ENCODE measurements at regions not wholly inside any gene's neighbourhood (a gene's known extent, or its start where the extent isn't known, plus 50 kb on each side); places are given as distances from the start of the nearest gene placed in this dataset.
"Not testable (repeated sequence)": the region's sequence is repeated elsewhere in the genome, so short reads cannot be mapped to it uniquely, and the experiment has no call there.

- Histone ChIP-seq H3K27me3 (ENCODE audit: insufficient read depth, low read depth, severe bottlenecking) (no peaks in the 10 kb centered on the region), H3K9me3 (ENCODE audit: severe bottlenecking) (no peaks in the 10 kb centered on the region), H3K27ac (no peak overlapping the region), H3K4me3 (ENCODE audit: low read depth, low read length) (no peak overlapping the region), H3K36me3 (no peaks in the 10 kb centered on the region)
- TF ChIP-seq CTCF (IDR thresholded peaks at IDR 0.05; ENCODE audit: low read depth, low read length) = no peak
- peak; percentile 10 for DNase-seq
Observed at GRCh38 chr16:86261379-86261778, 248.9 kb upstream of the FOXF1 start.

GRCh38 chr16:86267657-86268056 lies 242.7 kb upstream of the FOXF1 start:
- H3K4me3 ChIP-seq (ENCODE audit: low read depth, low read length); H3K27ac ChIP-seq: not testable (repeated sequence)

GRCh38 chr16:86270696-86271095 lies 239.6 kb upstream of the FOXF1 start:
- Histone ChIP-seq H3K27me3 (ENCODE audit: insufficient read depth, low read depth, severe bottlenecking) (no peaks in the 10 kb centered on the region), H3K36me3 (no peaks in the 10 kb centered on the region), H3K9me3 (ENCODE audit: severe bottlenecking) (no peaks in the 10 kb centered on the region), H3K4me3 (ENCODE audit: low read depth, low read length) (no peak overlapping the region), H3K27ac (no peak overlapping the region)
- no peak for DNase-seq
- no peak for TF ChIP-seq CTCF (IDR thresholded peaks at IDR 0.05; ENCODE audit: low read depth, low read length)

More at GRCh38 chr16:86267657-86268056, 242.7 kb upstream of the FOXF1 start:
- not testable (repeated sequence) for DNase-seq; H3K9me3 ChIP-seq (ENCODE audit: severe bottlenecking); H3K36me3 ChIP-seq; H3K27me3 ChIP-seq (ENCODE audit: insufficient read depth, low read depth, severe bottlenecking)

GRCh38 chr16:86272744-86273143 lies 237.6 kb upstream of the FOXF1 start:
- no peak for DNase-seq
- Histone ChIP-seq H3K4me3 (ENCODE audit: low read depth, low read length) (no peak overlapping the region), H3K9me3 (ENCODE audit: severe bottlenecking) (no peaks in the 10 kb centered on the region), H3K27me3 (ENCODE audit: insufficient read depth, low read depth, severe bottlenecking) (no peaks in the 10 kb centered on the region), H3K36me3 (no peaks in the 10 kb centered on the region), H3K27ac (no peak overlapping the region)
- TF ChIP-seq CTCF (IDR thresholded peaks at IDR 0.05; ENCODE audit: low read depth, low read length) = no peak

GRCh38 chr16:86277221-86277620 lies 233.1 kb upstream of the FOXF1 start:
- no peaks in the 10 kb centered on the region for H3K27me3 ChIP-seq (ENCODE audit: insufficient read depth, low read depth, severe bottlenecking)
- DNase-seq = no peak

GRCh38 chr16:86277859-86278258 lies 232.5 kb upstream of the FOXF1 start:
- not testable (repeated sequence) for H3K27ac ChIP-seq; H3K4me3 ChIP-seq (ENCODE audit: low read depth, low read length); H3K27me3 ChIP-seq (ENCODE audit: insufficient read depth, low read depth, severe bottlenecking); H3K9me3 ChIP-seq (ENCODE audit: severe bottlenecking); DNase-seq; H3K36me3 ChIP-seq

More at GRCh38 chr16:86277221-86277620, 233.1 kb upstream of the FOXF1 start:
- TF ChIP-seq CTCF (IDR thresholded peaks at IDR 0.05; ENCODE audit: low read depth, low read length) = no peak
- H3K9me3 ChIP-seq (ENCODE audit: severe bottlenecking) = no peaks in the 10 kb centered on the region
- no peaks in the 10 kb centered on the region for H3K36me3 ChIP-seq
- H3K27ac ChIP-seq = no peak overlapping the region
- no peak overlapping the region for H3K4me3 ChIP-seq (ENCODE audit: low read depth, low read length)

- no peaks in the 10 kb centered on the region for H3K36me3 ChIP-seq
- no peak for TF ChIP-seq CTCF (IDR thresholded peaks at IDR 0.05; ENCODE audit: low read depth, low read length)
- no peak for DNase-seq
- H3K4me3 ChIP-seq (ENCODE audit: low read depth, low read length) = no peak overlapping the region
- no peak overlapping the region for H3K27ac ChIP-seq
- no peaks in the 10 kb centered on the region for H3K27me3 ChIP-seq (ENCODE audit: insufficient read depth, low read depth, severe bottlenecking)
- no peaks in the 10 kb centered on the region for H3K9me3 ChIP-seq (ENCODE audit: severe bottlenecking)
Observed at GRCh38 chr16:86281421-86281820, 228.9 kb upstream of the FOXF1 start.
